GM18502 (cell line): ENCODE measurements at regions not wholly inside any gene's neighbourhood (a gene's known extent, or its start where the extent isn't known, plus 50 kb on each side); places are given as distances from the start of the nearest gene placed in this dataset.
"Not testable (repeated sequence)": the region's sequence is repeated elsewhere in the genome, so short reads cannot be mapped to it uniquely, and the experiment has no call there.

ENCODE experiments used
- ATAC-seq: cut with Tn5 transposase; IDR thresholded peaks from one replicate; pipeline ENCODE4 v1.9.1; 2021; ENCODE audit warnings: mild to moderate bottlenecking; ENCODE audit not compliant: unreplicated experiment, poor library complexity

- no peak for ATAC-seq
Measured at GRCh38 chr4:112069110-112069509, 76.1 kb upstream of the FAM241A start.

GRCh38 chr4:112073181-112073580, 72.1 kb upstream of the FAM241A start:
- no peak for ATAC-seq

- peak; percentile 87 for ATAC-seq
Measured at GRCh38 chr4:112075129-112075753, 70.0 kb upstream of the FAM241A start.

- ATAC-seq: no peak
Measured at GRCh38 chr4:112075906-112076305, 69.3 kb upstream of the FAM241A start.

- peak; percentile 49 for ATAC-seq
Measured at GRCh38 chr4:112076919-112077608, 68.2 kb upstream of the FAM241A start.

GRCh38 chr4:112077743-112078142, 67.5 kb upstream of the FAM241A start:
- no peak for ATAC-seq

GRCh38 chr4:112082954-112083586, 62.2 kb upstream of the FAM241A start:
- no peak for ATAC-seq

- no peak for ATAC-seq
Measured at GRCh38 chr4:112083587-112084347, 61.5 kb upstream of the FAM241A start.

- ATAC-seq: no peak
Measured at GRCh38 chr4:112085156-112086035, 59.9 kb upstream of the FAM241A start.

- no peak for ATAC-seq
Measured at GRCh38 chr4:112086036-112086434, 59.2 kb upstream of the FAM241A start.

GRCh38 chr4:112086661-112087060, 58.6 kb upstream of the FAM241A start:
- not testable (repeated sequence) for ATAC-seq

- ATAC-seq: not testable (repeated sequence)
Measured at GRCh38 chr4:112092330-112092729, 52.9 kb upstream of the FAM241A start.

- ATAC-seq: no peak
Measured at GRCh38 chr4:112093636-112094202, 51.5 kb upstream of the FAM241A start.

GRCh38 chr4:112094330-112094729, 50.9 kb upstream of the FAM241A start:
- no peak for ATAC-seq
